Keratinocyte (primary cell): ENCODE measurements at regions not wholly inside any gene's neighbourhood (a gene's known extent, or its start where the extent isn't known, plus 50 kb on each side); places are given as distances from the start of the nearest gene placed in this dataset.

Source experiments
- DNase-seq: peaks from one replicate; pipeline ENCODE4 v3.0.0-alpha.2; 2011; ENCODE audit warnings: low read depth, missing footprints, low spot score
- FAIRE-seq: peaks from 2 replicates; lab custom pipeline; 2011; peaks lifted over from hg19 to GRCh38; lab: Jason Lieb, UNC
- H2AFZ ChIP-seq: 2 replicates; pipeline ENCODE4 v1.6.0; 2012; ENCODE audit warnings: low read length, control low read depth, inconsistent platforms; ENCODE audit not compliant: control insufficient read depth
- H3K27ac ChIP-seq: 2 replicates; pipeline ENCODE4 v1.5.1; 2011; ENCODE audit warnings: low read length; ENCODE audit not compliant: control insufficient read depth, insufficient read depth
- H3K27me3 ChIP-seq: 3 replicates; pipeline ENCODE4 v1.6.0; 2011; ENCODE audit warnings: low read length; ENCODE audit not compliant: control insufficient read depth, insufficient read depth; ENCODE audit errors: extremely low read depth
- H3K36me3 ChIP-seq, 2 experiments: 2 replicates in 1 of 2; 3 replicates in 1 of 2; pipeline ENCODE4 v1.5.1; 2011; ENCODE audit warnings: low read length in 2 of 2, mild to moderate bottlenecking in 1 of 2; ENCODE audit not compliant: control insufficient read depth in 2 of 2, insufficient read depth in 2 of 2; ENCODE audit errors: extremely low read depth in 1 of 2
- H3K4me1 ChIP-seq: 3 replicates; pipeline ENCODE4 v1.5.1; 2011; ENCODE audit warnings: low read length; ENCODE audit not compliant: control insufficient read depth, insufficient read depth; ENCODE audit errors: extremely low read depth
- H3K4me2 ChIP-seq: 3 replicates; pipeline ENCODE4 v1.6.0; 2011; ENCODE audit warnings: low read depth, low read length; ENCODE audit not compliant: control insufficient read depth, insufficient read depth; ENCODE audit errors: extremely low read depth
- H3K4me3 ChIP-seq, 3 experiments: fragments of 200-600 bp in 1 of 3; sonication (generic) in 1 of 3; 2 replicates in 2 of 3; 3 replicates in 1 of 3; pipeline ENCODE4 v1.5.1; 2011 to 2016; ENCODE audit warnings: low read length in 3 of 3, mild to moderate bottlenecking in 3 of 3, control low read depth in 2 of 3, inconsistent platforms in 1 of 3, low read depth in 1 of 3, mixed read lengths in 1 of 3, mixed run types in 1 of 3, moderate library complexity in 1 of 3; ENCODE audit not compliant: control insufficient read depth in 2 of 3, insufficient read depth in 2 of 3; ENCODE audit errors: extremely low read depth in 1 of 3
- H3K79me2 ChIP-seq: 2 replicates; pipeline ENCODE4 v1.6.0; 2012; ENCODE audit warnings: low read length; ENCODE audit not compliant: control insufficient read depth, insufficient read depth
- H3K9ac ChIP-seq: 3 replicates; pipeline ENCODE4 v1.6.0; 2011; ENCODE audit warnings: low read length; ENCODE audit not compliant: control insufficient read depth, insufficient read depth; ENCODE audit errors: extremely low read depth
- H3K9me1 ChIP-seq: 3 replicates; pipeline ENCODE4 v1.6.0; 2011; ENCODE audit warnings: low read length; ENCODE audit not compliant: control insufficient read depth, insufficient read depth; ENCODE audit errors: extremely low read depth
- H3K9me3 ChIP-seq: 2 replicates; pipeline ENCODE4 v1.5.1; 2012; ENCODE audit warnings: low read depth, low read length; ENCODE audit not compliant: control insufficient read depth
- H4K20me1 ChIP-seq: 3 replicates; pipeline ENCODE4 v1.6.0; 2011; ENCODE audit warnings: low read length; ENCODE audit not compliant: control insufficient read depth, insufficient read depth; ENCODE audit errors: extremely low read depth
- CTCF ChIP-seq, 3 experiments: IDR thresholded peaks in 1 of 3; conservative IDR thresholded peaks in 1 of 3; optimal IDR thresholded peaks in 1 of 3; 2 replicates in 2 of 3; 3 replicates in 1 of 3; pipeline versions ENCODE3 to v1.5.1; 2011; ENCODE audit warnings: low read length in 3 of 3, mild to moderate bottlenecking in 3 of 3, moderate library complexity in 2 of 3, control low read depth in 1 of 3, inconsistent platforms in 1 of 3; ENCODE audit not compliant: insufficient read depth in 2 of 3; ENCODE audit errors: extremely low read depth in 1 of 3
- EZH2 ChIP-seq: IDR thresholded peaks from one replicate; pipeline ENCODE4 v1.6.1; 2012; ENCODE audit warnings: inconsistent platforms, mild to moderate bottlenecking, low read length, moderate library complexity
- dilution Hi-C: fragments of 300-500 bp; cut with MboI; formaldehyde crosslinking; loops from one replicate; pipeline ENCODE4 v1.7.0; 2020; ENCODE audit warnings: low sequenced_read_pairs; ENCODE audit not compliant: extremely low pct_ligation_motif_present

GRCh38 chr11:134623711-134624110 lies 211.7 kb upstream of the B3GAT1 start:
- no peak overlapping the region for H3K9ac ChIP-seq
- no peak for TF ChIP-seq EZH2
- no peak for TF ChIP-seq CTCF (optimal IDR thresholded peaks at IDR 0.05 in 1 of 3, IDR thresholded peaks at IDR 0.05 in 1 of 3, conservative IDR thresholded peaks at IDR 0.05 in 1 of 3; ENCODE audit: extremely low read depth in 1 of 3, insufficient read depth in 2 of 3, low read length in 3 of 3)
- no peaks in the 10 kb centered on the region for H4K20me1 ChIP-seq
- H2AFZ ChIP-seq, result no peak overlapping the region
- no peaks in the 10 kb centered on the region for H3K79me2 ChIP-seq
- DNase-seq (no peak), FAIRE-seq (no peak)
- no peaks in the 10 kb centered on the region for H3K9me1 ChIP-seq
- no peaks in the 10 kb centered on the region for H3K27me3 ChIP-seq
- H3K27ac ChIP-seq, result no peak overlapping the region
- no peak overlapping the region for H3K4me3 ChIP-seq
- H3K4me1 ChIP-seq, result no peaks in the 10 kb centered on the region
- H3K4me2 ChIP-seq, result no peak overlapping the region
- dilution Hi-C loops, result no loop called here
- H3K9me3 ChIP-seq, result no peaks in the 10 kb centered on the region
- no peaks in the 10 kb centered on the region for H3K36me3 ChIP-seq

GRCh38 chr11:134622458-134622857 lies 210.4 kb upstream of the B3GAT1 start:
- Histone ChIP-seq H3K4me3 (no peak overlapping the region), H3K4me1 (no peaks in the 10 kb centered on the region), H3K27me3 (no peaks in the 10 kb centered on the region), H4K20me1 (no peaks in the 10 kb centered on the region), H3K9me1 (no peaks in the 10 kb centered on the region), H3K9me3 (peaks cover under 1% of the 10 kb centered on the region), H3K79me2 (no peaks in the 10 kb centered on the region), H3K36me3 (no peaks in the 10 kb centered on the region), H2AFZ (no peak overlapping the region), H3K4me2 (no peak overlapping the region), H3K9ac (no peak overlapping the region), H3K27ac (no peak overlapping the region)
- TF ChIP-seq EZH2, result no peak
- TF ChIP-seq CTCF (optimal IDR thresholded peaks at IDR 0.05 in 1 of 3, IDR thresholded peaks at IDR 0.05 in 1 of 3, conservative IDR thresholded peaks at IDR 0.05 in 1 of 3; ENCODE audit: extremely low read depth in 1 of 3, insufficient read depth in 2 of 3, low read length in 3 of 3), result no peak
- DNase-seq (no peak), FAIRE-seq (no peak)
- dilution Hi-C loops, result no loop called here
